DND-41 (cell line): ENCODE measurements at regions not wholly inside any gene's neighbourhood (a gene's known extent, or its start where the extent isn't known, plus 50 kb on each side); places are given as distances from the start of the nearest gene placed in this dataset.
"Not testable (repeated sequence)": the region's sequence is repeated elsewhere in the genome, so short reads cannot be mapped to it uniquely, and the experiment has no call there.

Experiments used
- ATAC-seq: fragments of 200-7000 bp; cut with Tn5 transposase; 3 replicates; pipeline ENCODE4 v1.9.1; 2021; ENCODE audit warnings: low read depth; ENCODE audit not compliant: insufficient read depth
- DNase-seq: peaks from one replicate; pipeline ENCODE4 v3.0.0-alpha.2; 2020
- H2AFZ ChIP-seq: 2 replicates; pipeline ENCODE4 v1.6.0; 2012; ENCODE audit warnings: low read depth, low read length
- H3K27ac ChIP-seq: 2 replicates; pipeline ENCODE4 v1.5.1; 2012; ENCODE audit warnings: low read length, inconsistent platforms
- H3K27me3 ChIP-seq: fragments of 200-600 bp; sonication (generic); 2 replicates; pipeline ENCODE4 v1.6.0; 2012; ENCODE audit warnings: low read length, mild to moderate bottlenecking, inconsistent platforms; ENCODE audit not compliant: insufficient read depth, poor library complexity
- H3K36me3 ChIP-seq: 2 replicates; pipeline ENCODE4 v1.5.1; 2012; ENCODE audit warnings: low read length, inconsistent platforms; ENCODE audit not compliant: insufficient read depth
- H3K4me1 ChIP-seq: 2 replicates; pipeline ENCODE4 v1.5.1; 2012; ENCODE audit warnings: mild to moderate bottlenecking, low read length; ENCODE audit not compliant: insufficient read depth
- H3K4me2 ChIP-seq: 2 replicates; pipeline ENCODE4 v1.6.0; 2012; ENCODE audit warnings: mild to moderate bottlenecking, moderate library complexity, low read length, inconsistent platforms; ENCODE audit not compliant: insufficient read depth
- H3K4me3 ChIP-seq, 2 experiments: fragments of 200-600 bp in 1 of 2; shearing (Covaris generic) in 1 of 2; 2 replicates each; pipeline ENCODE4 v1.5.1; 2012 to 2016; ENCODE audit warnings: inconsistent platforms in 2 of 2, low read length in 2 of 2, mild to moderate bottlenecking in 2 of 2, low read depth in 1 of 2, moderate library complexity in 1 of 2
- H3K79me2 ChIP-seq: 2 replicates; pipeline ENCODE4 v1.6.0; 2012; ENCODE audit warnings: low read length, inconsistent platforms; ENCODE audit not compliant: insufficient read depth
- H3K9ac ChIP-seq: 2 replicates; pipeline ENCODE4 v1.6.0; 2012; ENCODE audit warnings: low read depth, mild to moderate bottlenecking, inconsistent platforms, low read length, moderate library complexity
- H3K9me3 ChIP-seq: 2 replicates; pipeline ENCODE4 v1.5.1; 2012; ENCODE audit warnings: low read length, moderate library complexity, mild to moderate bottlenecking, inconsistent platforms; ENCODE audit not compliant: insufficient read depth, severe bottlenecking
- H4K20me1 ChIP-seq: 2 replicates; pipeline ENCODE4 v1.6.0; 2012; ENCODE audit warnings: low read length; ENCODE audit not compliant: insufficient read depth
- CTCF ChIP-seq: IDR thresholded peaks from 2 replicates; pipeline ENCODE4 v1.5.1; 2012; ENCODE audit warnings: borderline replicate concordance, low read length, moderate library complexity, mild to moderate bottlenecking; ENCODE audit not compliant: poor library complexity, severe bottlenecking; ENCODE audit errors: extremely low read depth
- EZH2 ChIP-seq: IDR thresholded peaks from 3 replicates; pipeline ENCODE4 v1.6.1; 2012; ENCODE audit warnings: borderline replicate concordance, low read depth, mild to moderate bottlenecking, moderate library complexity, low read length, inconsistent platforms; ENCODE audit not compliant: severe bottlenecking

GRCh38 chr9:7561527-7562080 lies 238.0 kb downstream of the DMAC1 start:
- Histone ChIP-seq H3K36me3 (no peaks in the 10 kb centered on the region), H3K9me3 (no peaks in the 10 kb centered on the region), H3K4me3 (no peak overlapping the region), H4K20me1 (no peaks in the 10 kb centered on the region), H3K27ac (no peak overlapping the region), H3K9ac (no peak overlapping the region), H3K27me3 (no peaks in the 10 kb centered on the region), H3K4me2 (no peak overlapping the region), H3K79me2 (no peaks in the 10 kb centered on the region), H2AFZ (no peak overlapping the region), H3K4me1 (no peaks in the 10 kb centered on the region)
- no peak for DNase-seq
- no peak; the same call in 2 of the 3 replicates for ATAC-seq
- TF ChIP-seq EZH2 (no peak), CTCF (no peak)

- Histone ChIP-seq H3K9ac (no peak overlapping the region), H3K79me2 (no peaks in the 10 kb centered on the region), H3K36me3 (no peaks in the 10 kb centered on the region), H3K27ac (no peak overlapping the region), H3K4me1 (no peaks in the 10 kb centered on the region), H3K9me3 (no peaks in the 10 kb centered on the region), H2AFZ (no peak overlapping the region), H3K4me2 (no peak overlapping the region), H3K27me3 (no peaks in the 10 kb centered on the region), H3K4me3 (no peak overlapping the region), H4K20me1 (no peaks in the 10 kb centered on the region)
- TF ChIP-seq CTCF (no peak), EZH2 (no peak)
- no peak for ATAC-seq
- DNase-seq, result no peak
These were observed 238.8 kb downstream of the DMAC1 start for GRCh38 chr9:7560669-7561305.

GRCh38 chr9:7554699-7555098 lies 244.9 kb downstream of the DMAC1 start:
- H3K27ac ChIP-seq, result no peak overlapping the region
- no peaks in the 10 kb centered on the region for H3K36me3 ChIP-seq
- peaks cover 3% of the 10 kb centered on the region for H3K4me1 ChIP-seq
- no peak overlapping the region for H3K4me2 ChIP-seq
- H3K79me2 ChIP-seq, result no peaks in the 10 kb centered on the region
- no peak for DNase-seq
- ATAC-seq, result no peak
- no peaks in the 10 kb centered on the region for H3K27me3 ChIP-seq
- no peaks in the 10 kb centered on the region for H3K9me3 ChIP-seq
- H4K20me1 ChIP-seq, result no peaks in the 10 kb centered on the region
- TF ChIP-seq EZH2, result no peak
- TF ChIP-seq CTCF, result no peak
- no peak overlapping the region for H3K9ac ChIP-seq
- H2AFZ ChIP-seq, result no peak overlapping the region
- H3K4me3 ChIP-seq, result no peak overlapping the region

- H3K36me3 ChIP-seq, H4K20me1 ChIP-seq, DNase-seq, H3K9me3 ChIP-seq, H3K4me3 ChIP-seq, ATAC-seq, H3K27me3 ChIP-seq, H2AFZ ChIP-seq, H3K4me2 ChIP-seq, H3K27ac ChIP-seq, H3K9ac ChIP-seq, H3K79me2 ChIP-seq: not testable (repeated sequence)
- H3K4me1 ChIP-seq, result peaks cover 19% of the 10 kb centered on the region
These were observed 246.9 kb downstream of the DMAC1 start for GRCh38 chr9:7552706-7553105.
